K562 (cell line): ENCODE measurements at regions not wholly inside any gene's neighbourhood (a gene's known extent, or its start where the extent isn't known, plus 50 kb on each side); places are given as distances from the start of the nearest gene placed in this dataset.

ENCODE experiments used
- ATAC-seq: fragments of 200-7000 bp; cut with Tn5 transposase; 3 replicates; pipeline ENCODE4 v1.9.1; 2020; ENCODE audit warnings: moderate library complexity
- BruUV-seq: library from RNA; stranded (reverse); fragments of 400-500 nt; replicated peaks from 2 replicates; lab custom pipeline; 2021; lab: Mats Ljungman, UMichigan
- CTCF ChIA-PET: fragments of 300-600 bp; formaldehyde crosslinking; extraction: SDS; loops from one replicate; lab custom pipeline; 2021; ENCODE audit warnings: low intra/inter-chr PET ratio; lab: Yijun Ruan, JAX
- POLR2A ChIA-PET: fragments of 300-600, 350-650 bp; sonication (Branson Sonifier 250); formaldehyde crosslinking; extraction: SDS; loops from one replicate; lab custom pipeline; 2021; ENCODE audit warnings: antibody characterized with exemption, inconsistent platforms; lab: Yijun Ruan, JAX
- DNase-seq, 4 experiments: peaks; one replicate each; pipeline versions ENCODE4 v3.0.0 to v3.0.0-alpha.2; 2011 to 2018; ENCODE audit warnings: low spot score in 3 of 4, mixed read lengths in 3 of 4; ENCODE audit errors: extremely low read depth in 1 of 4
- FAIRE-seq: peaks from 2 replicates; lab custom pipeline; 2011; peaks lifted over from hg19 to GRCh38; lab: Jason Lieb, UNC
- H2AFZ ChIP-seq: 2 replicates; pipeline ENCODE4 v1.6.0; 2011; ENCODE audit warnings: low read depth, low read length, control low read depth, inconsistent platforms
- H3K27ac ChIP-seq: fragments of 200-600 bp; 3 replicates; pipeline ENCODE4 v1.8.0; 2011; ENCODE audit warnings: low read depth, mild to moderate bottlenecking, control low read depth, inconsistent platforms, low read length, moderate library complexity, mixed read lengths; ENCODE audit errors: extremely low read depth
- H3K27me3 ChIP-seq, 2 experiments: fragments of 300-600 bp in 1 of 2; 2 replicates in 1 of 2; 3 replicates in 1 of 2; pipeline versions ENCODE4 v1.6.0 to v1.8.0; 2011; ENCODE audit warnings: inconsistent platforms in 2 of 2, low read length in 2 of 2, mild to moderate bottlenecking in 1 of 2, mixed read lengths in 1 of 2, moderate library complexity in 1 of 2; ENCODE audit not compliant: control insufficient read depth in 2 of 2, insufficient read depth in 2 of 2
- H3K36me3 ChIP-seq: fragments of 300-600 bp; 3 replicates; pipeline ENCODE4 v1.8.0; 2011; ENCODE audit warnings: mild to moderate bottlenecking, low read length, inconsistent platforms; ENCODE audit not compliant: control insufficient read depth, insufficient read depth
- H3K4me1 ChIP-seq, 2 experiments: fragments of 200-600 bp in 1 of 2; replicated peaks in 1 of 2; 2 replicates in 1 of 2; 3 replicates in 1 of 2; pipeline versions ENCODE4 v1.5.1 to v1.8.0; 2011; ENCODE audit warnings: inconsistent platforms in 2 of 2, low read length in 2 of 2, mild to moderate bottlenecking in 1 of 2, mixed read lengths in 1 of 2, moderate library complexity in 1 of 2; ENCODE audit not compliant: control insufficient read depth in 2 of 2, insufficient read depth in 2 of 2
- H3K4me2 ChIP-seq: 2 replicates; pipeline ENCODE4 v1.6.1; 2011; ENCODE audit warnings: low read length, control low read depth, inconsistent platforms, mixed read lengths; ENCODE audit not compliant: insufficient read depth
- H3K4me3 ChIP-seq: fragments of 200-600 bp; sonication (generic), shearing (Covaris generic); 2 replicates; pipeline ENCODE4 v1.5.1; 2016; ENCODE audit warnings: control low read depth, inconsistent platforms
- H3K79me2 ChIP-seq: fragments of 200-600 bp; 3 replicates; pipeline ENCODE4 v1.8.0; 2011; ENCODE audit warnings: low read length, inconsistent platforms; ENCODE audit not compliant: control insufficient read depth, insufficient read depth
- H3K9ac ChIP-seq, 2 experiments: 2 replicates each; pipeline versions ENCODE4 v1.6.0 to v1.6.1; 2011; ENCODE audit warnings: low read depth in 2 of 2, low read length in 2 of 2, control low read depth in 1 of 2, inconsistent platforms in 1 of 2, mild to moderate bottlenecking in 1 of 2, mixed read lengths in 1 of 2; ENCODE audit not compliant: insufficient read depth in 1 of 2
- H3K9me1 ChIP-seq: one replicate; pipeline ENCODE4 v1.6.0; 2011; ENCODE audit warnings: inconsistent platforms, mild to moderate bottlenecking, low read length, moderate library complexity; ENCODE audit not compliant: control insufficient read depth, insufficient read depth
- H3K9me3 ChIP-seq: replicated peaks from 2 replicates; pipeline ENCODE4 v1.5.1; 2011; ENCODE audit warnings: low read depth, low read length, inconsistent platforms; ENCODE audit not compliant: control insufficient read depth, insufficient read depth
- H4K20me1 ChIP-seq: replicated peaks from 2 replicates; pipeline ENCODE4 v1.6.1; 2011; ENCODE audit warnings: low read length, inconsistent platforms, mixed read lengths; ENCODE audit not compliant: control insufficient read depth, insufficient read depth
- CBX1 ChIP-seq: sonication (generic); IDR thresholded peaks from 2 replicates; pipeline ENCODE4 v1.6.1; 2016; ENCODE audit warnings: antibody characterized with exemption, low read depth, mild to moderate bottlenecking
- CREM ChIP-seq: IDR thresholded peaks from 2 replicates; pipeline ENCODE4 v1.6.1; 2014; ENCODE audit warnings: antibody characterized with exemption, low read depth
- CSDE1 ChIP-seq, 2 experiments: fragments of 450-650 bp; IDR thresholded peaks; 2 replicates each; pipeline ENCODE4 v1.6.1; 2016; ENCODE audit warnings: mild to moderate bottlenecking in 1 of 2
- ESRRB ChIP-seq: fragments of 250-450 bp; sonication (Bioruptor Pico); IDR thresholded peaks from 2 replicates; pipeline ENCODE4 v1.5.0; 2020; ENCODE audit warnings: mild to moderate bottlenecking, moderate library complexity, borderline replicate concordance
- ETV6 ChIP-seq, 3 experiments: fragments of 150-350 bp in 1 of 3; sonication (generic) in 1 of 3; formaldehyde crosslinking in 1 of 3; IDR thresholded peaks; 2 replicates each; pipeline versions ENCODE4 v1.6.1 to v1.8.0; 2014 to 2022; ENCODE audit warnings: borderline replicate concordance in 2 of 3, low read depth in 2 of 3, antibody characterized with exemption in 1 of 3, low read length in 1 of 3, mild to moderate bottlenecking in 1 of 3, missing genetic modification reagents in 1 of 3
- MTA2 ChIP-seq: fragments of 450-650 bp; IDR thresholded peaks from 2 replicates; pipeline ENCODE4 v1.6.1; 2016; ENCODE audit warnings: low read depth
- NELFE ChIP-seq: IDR thresholded peaks from 2 replicates; pipeline ENCODE4 v1.6.1; 2011; ENCODE audit warnings: mild to moderate bottlenecking; ENCODE audit not compliant: insufficient read depth, insufficient read length
- SIN3A ChIP-seq, 2 experiments: fragments of 150-350 bp in 1 of 2; IDR thresholded peaks; 2 replicates each; pipeline ENCODE4 v1.6.1; 2011 to 2016; ENCODE audit warnings: borderline replicate concordance in 2 of 2, low read depth in 2 of 2, low read length in 2 of 2, mild to moderate bottlenecking in 2 of 2, moderate library complexity in 2 of 2; ENCODE audit not compliant: control insufficient read depth in 1 of 2
- SIX5 ChIP-seq, 2 experiments: IDR thresholded peaks; 2 replicates each; pipeline ENCODE4 v1.6.1; 2011; ENCODE audit warnings: low read length in 2 of 2, borderline replicate concordance in 1 of 2, low read depth in 1 of 2, mild to moderate bottlenecking in 1 of 2, moderate library complexity in 1 of 2; ENCODE audit not compliant: insufficient read depth in 1 of 2
- TAF1 ChIP-seq: IDR thresholded peaks from 2 replicates; pipeline ENCODE4 v1.6.1; 2011; ENCODE audit warnings: mild to moderate bottlenecking, low read length, moderate library complexity; ENCODE audit not compliant: insufficient read depth, control insufficient read depth, severe bottlenecking; ENCODE audit errors: extremely low read depth
- YBX1 ChIP-seq: fragments of 450-650 bp; IDR thresholded peaks from 2 replicates; pipeline ENCODE4 v1.7.1; 2016; ENCODE audit warnings: mild to moderate bottlenecking
- ZC3H11A ChIP-seq: IDR thresholded peaks from 2 replicates; pipeline ENCODE4 v1.6.1; 2012; ENCODE audit warnings: low read depth, low read length, improper control_type of control experiment
- ZFX ChIP-seq: sonication (generic); formaldehyde crosslinking; IDR thresholded peaks from 2 replicates; pipeline ENCODE4 v1.8.0; 2022; ENCODE audit warnings: mild to moderate bottlenecking, missing genetic modification reagents, moderate library complexity
- ZNF79 ChIP-seq: fragments of 250-450 bp; sonication (Bioruptor Pico); IDR thresholded peaks from 2 replicates; pipeline ENCODE4 v1.4.0; 2020; ENCODE audit warnings: low read depth, mild to moderate bottlenecking, moderate library complexity
- WGBS: fragments of 100-300 bp; shearing (Covaris generic); methylation state at CpG from one replicate; pipeline ENCODE4 v1.1.6; 2016; ENCODE audit warnings: low coverage, mixed read lengths; ENCODE audit not compliant: insufficient coverage; ENCODE audit errors: missing lambda C conversion rate; 5-methylcytosine and 5-hydroxymethylcytosine counted together
- in situ Hi-C: fragments of 300-500 bp; cut with MboI; formaldehyde crosslinking; loops from 4 replicates; pipeline ENCODE4 v1.15.0; 2018; ENCODE audit warnings: inconsistent platforms, mixed read lengths
- intact Hi-C: fragments of 100-400 bp; cut with micrococcal nuclease; formaldehyde crosslinking; loops from 2 replicates; pipeline ENCODE4 v1.14.2; 2022
- TF ChIP-seq, protein P1 (sequence below): IDR thresholded peaks from 2 replicates; pipeline ENCODE4 v1.6.1; 2011; ENCODE audit warnings: borderline replicate concordance, low read depth, mild to moderate bottlenecking, moderate library complexity, low read length; ENCODE audit not compliant: insufficient read depth, poor library complexity, severe bottlenecking

- TF ChIP-seq, protein P1, sequence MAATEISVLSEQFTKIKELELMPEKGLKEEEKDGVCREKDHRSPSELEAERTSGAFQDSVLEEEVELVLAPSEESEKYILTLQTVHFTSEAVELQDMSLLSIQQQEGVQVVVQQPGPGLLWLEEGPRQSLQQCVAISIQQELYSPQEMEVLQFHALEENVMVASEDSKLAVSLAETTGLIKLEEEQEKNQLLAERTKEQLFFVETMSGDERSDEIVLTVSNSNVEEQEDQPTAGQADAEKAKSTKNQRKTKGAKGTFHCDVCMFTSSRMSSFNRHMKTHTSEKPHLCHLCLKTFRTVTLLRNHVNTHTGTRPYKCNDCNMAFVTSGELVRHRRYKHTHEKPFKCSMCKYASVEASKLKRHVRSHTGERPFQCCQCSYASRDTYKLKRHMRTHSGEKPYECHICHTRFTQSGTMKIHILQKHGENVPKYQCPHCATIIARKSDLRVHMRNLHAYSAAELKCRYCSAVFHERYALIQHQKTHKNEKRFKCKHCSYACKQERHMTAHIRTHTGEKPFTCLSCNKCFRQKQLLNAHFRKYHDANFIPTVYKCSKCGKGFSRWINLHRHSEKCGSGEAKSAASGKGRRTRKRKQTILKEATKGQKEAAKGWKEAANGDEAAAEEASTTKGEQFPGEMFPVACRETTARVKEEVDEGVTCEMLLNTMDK = no peak
- TF ChIP-seq MTA2 (no peak), ZC3H11A (no peak), CREM (no peak), ESRRB (no peak), ETV6 (IDR thresholded peaks at IDR 0.05; ENCODE audit: borderline replicate concordance in 1 of 2, low read depth in 2 of 2, low read length in 1 of 2) (no peak), ETV6 (CRISPR knock-in tag; IDR thresholded peaks at IDR 0.05; ENCODE audit: borderline replicate concordance) (no peak), CBX1 (no peak)
Observed at GRCh38 chr5:27619982-27620381, 581.6 kb upstream of the CDH9 start (continued).

- no peak overlapping the region for H2AFZ ChIP-seq
- FAIRE-seq = no peak
- H4K20me1 ChIP-seq = no peaks in the 10 kb centered on the region
- no peaks in the 10 kb centered on the region for H3K79me2 ChIP-seq
- no peaks in the 10 kb centered on the region for H3K36me3 ChIP-seq
- no peak for TF ChIP-seq NELFE
- no peak for TF ChIP-seq SIX5 (IDR thresholded peaks at IDR 0.05; ENCODE audit: borderline replicate concordance in 1 of 2, insufficient read depth in 1 of 2, low read depth in 1 of 2, low read length in 2 of 2)
- no peak for TF ChIP-seq TAF1
- TF ChIP-seq ZNF79 (CRISPR knock-in tag) = no peak
- no peak for TF ChIP-seq SIN3A (IDR thresholded peaks at IDR 0.05; ENCODE audit: borderline replicate concordance in 2 of 2, control insufficient read depth in 1 of 2, low read depth in 2 of 2, low read length in 2 of 2)
- TF ChIP-seq YBX1 = no peak
- TF ChIP-seq ZFX (CRISPR knock-in tag) = no peak
- no peak for TF ChIP-seq CSDE1 (IDR thresholded peaks at IDR 0.05)
- TF ChIP-seq, all 486 proteins: peak for 0
- intact Hi-C loops (no loop called here), in situ Hi-C loops (no loop called here)
- Histone ChIP-seq H3K27me3 (no peaks in the 10 kb centered on the region), H3K4me3 (no peak overlapping the region), H3K9ac (no peak overlapping the region), H3K9me3 (no peaks in the 10 kb centered on the region), H3K4me2 (no peak overlapping the region), H3K9me1 (no peaks in the 10 kb centered on the region), H3K4me1 (no peaks in the 10 kb centered on the region), H3K27ac (no peak overlapping the region)
- ATAC-seq (no peak), DNase-seq (no peak)
- no TSS peak for BruUV-seq
- CTCF ChIA-PET = no interaction called here
- 2% methylated on average over 3 of the region's 3 CpGs for WGBS
- POLR2A ChIA-PET = no interaction called here
Observed at GRCh38 chr5:27612161-27612560, 573.8 kb upstream of the CDH9 start.
